ENCODE measurements at regions not wholly inside any gene's neighbourhood (a gene's known extent, or its start where the extent isn't known, plus 50 kb on each side); places are given as distances from the start of the nearest gene placed in this dataset.
"Not testable (repeated sequence)": the region's sequence is repeated elsewhere in the genome, so short reads cannot be mapped to it uniquely, and the experiment has no call there.

- no peak for DNase-seq (ENCODE audit: low spot score)
Observed at GRCh38 chr14:80298491-80299017, 87.2 kb upstream of the DIO2 start.

GRCh38 chr14:80291101-80291500 lies 79.8 kb upstream of the DIO2 start:
- no peak for DNase-seq (ENCODE audit: low spot score)

- DNase-seq (ENCODE audit: low spot score), result not testable (repeated sequence)
Observed at GRCh38 chr14:80286744-80287143, 75.4 kb upstream of the DIO2 start.

- no peak for DNase-seq (ENCODE audit: low spot score)
Observed at GRCh38 chr14:80278293-80279023, 67.2 kb upstream of the DIO2 start.

- no peak for DNase-seq (ENCODE audit: low spot score)
Observed at GRCh38 chr14:80275208-80275850, 64.0 kb upstream of the DIO2 start.

GRCh38 chr14:80274310-80274709 lies 63.0 kb upstream of the DIO2 start:
- not testable (repeated sequence) for DNase-seq (ENCODE audit: low spot score)

- DNase-seq (ENCODE audit: low spot score), result no peak
Observed at GRCh38 chr14:80271389-80271788, 60.1 kb upstream of the DIO2 start.

GRCh38 chr14:80269353-80269925 lies 58.1 kb upstream of the DIO2 start:
- DNase-seq (ENCODE audit: low spot score), result no peak

- no peak for DNase-seq (ENCODE audit: low spot score)
Observed at GRCh38 chr14:80266930-80267329, 55.6 kb upstream of the DIO2 start.

- no peak for DNase-seq (ENCODE audit: low spot score)
Observed at GRCh38 chr14:80264702-80265101, 53.4 kb upstream of the DIO2 start.
